SJSA1 (cell line): ENCODE measurements at regions not wholly inside any gene's neighbourhood (a gene's known extent, or its start where the extent isn't known, plus 50 kb on each side); places are given as distances from the start of the nearest gene placed in this dataset.

Source experiments
- DNase-seq, 2 experiments: peaks; one replicate each; pipeline ENCODE4 v3.0.0-alpha.2; 2015 to 2020; ENCODE audit warnings: low spot score in 2 of 2, low read depth in 1 of 2
- H3K27ac ChIP-seq: fragments of 250-450 bp; sonication (Bioruptor Pico); 2 replicates; pipeline ENCODE4 v1.5.1; 2020; ENCODE audit warnings: mild to moderate bottlenecking, moderate library complexity
- H3K27me3 ChIP-seq: fragments of 250-450 bp; sonication (Bioruptor Pico); replicated peaks from 2 replicates; pipeline ENCODE4 v1.5.1; 2020; ENCODE audit warnings: mild to moderate bottlenecking, moderate library complexity
- H3K36me3 ChIP-seq: fragments of 250-450 bp; sonication (Bioruptor Pico); 2 replicates; pipeline ENCODE4 v1.5.1; 2020; ENCODE audit warnings: mild to moderate bottlenecking
- H3K4me1 ChIP-seq: fragments of 250-450 bp; sonication (Bioruptor Pico); replicated peaks from 2 replicates; pipeline ENCODE4 v1.6.1; 2021; ENCODE audit warnings: mild to moderate bottlenecking
- H3K4me3 ChIP-seq: fragments of 250-450 bp; sonication (Bioruptor Pico); 2 replicates; pipeline ENCODE4 v1.5.1; 2020; ENCODE audit warnings: mild to moderate bottlenecking
- H3K9me3 ChIP-seq: fragments of 250-450 bp; sonication (Bioruptor Pico); replicated peaks from 2 replicates; pipeline ENCODE4 v1.5.1; 2020; ENCODE audit warnings: mild to moderate bottlenecking

DNA sequence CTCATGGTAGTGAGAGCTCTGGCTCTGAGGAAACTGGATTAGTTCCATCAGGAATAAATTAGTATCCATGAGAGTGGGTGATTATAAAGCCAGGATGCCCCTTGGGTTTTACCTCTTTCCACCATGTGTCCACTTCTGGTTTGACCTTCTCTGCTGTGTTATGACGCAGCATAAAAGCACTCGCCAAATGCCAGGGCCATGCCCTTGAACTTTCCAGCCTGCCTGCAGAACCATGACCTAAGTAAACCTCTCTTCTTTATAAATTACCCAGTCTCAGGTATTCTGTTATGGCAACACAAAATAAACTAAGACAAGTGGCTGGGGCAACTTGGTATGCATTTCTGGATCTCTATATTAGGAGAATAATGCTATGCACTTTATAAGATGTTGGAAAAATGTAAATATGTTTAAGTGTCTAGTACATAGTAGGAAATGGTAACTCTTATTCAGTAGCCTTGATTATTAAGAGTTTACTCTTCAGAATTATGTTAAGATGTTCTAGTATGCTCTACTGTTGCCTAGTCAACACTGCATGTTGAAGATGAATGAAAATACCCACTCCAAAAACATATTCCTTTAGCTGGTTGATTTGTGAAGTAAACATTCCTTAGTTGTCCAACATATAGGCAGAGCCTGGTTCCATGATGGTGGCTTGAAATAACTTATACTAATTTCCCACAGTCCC is 455.6 kb upstream of the TMPO start:
- no peak overlapping the region for H3K27ac ChIP-seq
- DNase-seq, result no peak
- no peaks in the 10 kb centered on the region for H3K9me3 ChIP-seq
- H3K27me3 ChIP-seq, result no peaks in the 10 kb centered on the region
- H3K36me3 ChIP-seq, result no peaks in the 10 kb centered on the region
- H3K4me3 ChIP-seq, result no peak overlapping the region
- H3K4me1 ChIP-seq, result no peaks in the 10 kb centered on the region

DNA sequence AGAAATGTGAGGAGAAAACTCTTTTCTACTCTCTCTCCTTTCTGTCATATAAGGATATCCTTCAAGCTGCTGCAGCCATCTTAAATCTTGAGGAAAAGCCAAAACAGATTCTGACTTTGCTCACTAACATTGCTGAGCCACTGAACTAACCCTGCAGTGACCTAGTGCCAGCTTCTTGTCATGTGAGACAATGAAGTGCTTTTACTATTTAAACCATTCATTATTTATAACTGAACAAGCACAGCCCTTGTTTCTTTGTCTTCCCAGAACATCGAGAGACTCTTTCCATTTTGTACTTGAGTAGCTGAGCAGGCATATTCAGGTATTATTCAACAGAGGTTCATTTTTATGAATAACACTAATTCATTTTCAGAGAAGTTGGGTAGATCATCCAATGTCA is 455.0 kb upstream of the TMPO start:
- Histone ChIP-seq H3K4me3 (no peak overlapping the region), H3K36me3 (no peaks in the 10 kb centered on the region), H3K4me1 (no peaks in the 10 kb centered on the region), H3K9me3 (no peaks in the 10 kb centered on the region), H3K27me3 (no peaks in the 10 kb centered on the region), H3K27ac (no peak overlapping the region)
- no peak for DNase-seq

DNA sequence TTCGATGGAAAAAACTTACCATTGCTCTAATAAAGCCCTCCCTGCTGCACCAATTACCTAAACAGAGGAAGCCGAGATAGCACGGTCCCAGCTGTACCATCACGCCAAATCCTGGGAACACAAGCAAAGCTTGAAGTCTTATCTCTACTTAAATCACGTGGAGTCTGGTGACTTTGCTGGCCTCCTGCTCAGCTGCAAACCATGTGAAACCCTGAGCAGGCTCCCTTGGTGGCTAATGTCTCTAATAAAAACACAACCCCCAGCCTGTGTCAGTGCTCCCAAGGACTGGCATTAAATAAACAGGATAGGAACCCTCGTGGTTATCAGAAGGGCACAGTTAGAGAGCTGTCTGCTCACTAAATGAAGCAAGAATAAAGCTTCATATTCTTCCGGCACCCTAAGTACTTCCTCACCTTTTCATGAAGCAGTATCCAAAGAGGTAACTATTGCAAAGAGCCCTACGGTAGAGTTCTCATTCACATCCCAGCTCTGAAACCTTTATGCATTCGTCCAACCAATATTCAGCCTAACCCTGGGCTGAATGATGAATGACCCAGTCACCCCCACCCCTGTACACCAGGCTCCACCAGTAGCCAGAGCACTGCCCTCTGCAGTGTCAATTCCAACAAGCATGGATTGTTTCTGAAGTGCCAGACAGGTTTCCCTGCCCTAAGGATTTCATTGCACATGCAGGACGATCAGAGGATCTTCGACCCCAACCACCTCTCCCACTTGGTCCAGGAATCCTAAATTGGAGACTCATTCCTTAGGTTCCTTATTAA is 452.7 kb upstream of the TMPO start:
- H3K9me3 ChIP-seq, result no peaks in the 10 kb centered on the region
- no peaks in the 10 kb centered on the region for H3K27me3 ChIP-seq
- H3K4me1 ChIP-seq, result no peaks in the 10 kb centered on the region
- H3K36me3 ChIP-seq, result no peaks in the 10 kb centered on the region
- no peak overlapping the region for H3K4me3 ChIP-seq
- DNase-seq, result no peak
- H3K27ac ChIP-seq, result no peak overlapping the region

DNA sequence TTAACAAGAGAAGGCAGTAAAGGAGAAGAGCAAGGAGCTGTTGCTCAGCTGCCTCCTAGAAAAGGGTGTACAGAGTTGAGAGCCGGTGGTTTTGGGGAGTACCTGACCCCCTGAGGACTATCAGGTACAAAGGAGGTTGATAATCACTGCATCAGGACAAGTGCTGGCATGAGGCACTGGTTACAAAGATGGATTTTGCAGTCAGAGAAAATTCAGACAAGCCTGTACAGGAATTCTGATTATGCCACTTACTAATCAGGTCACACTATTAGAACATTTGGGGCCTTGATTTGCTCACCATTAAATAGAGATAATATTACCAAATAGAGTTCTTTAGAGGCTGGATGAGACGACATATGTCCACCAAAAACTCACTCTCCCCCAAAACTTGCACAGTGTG is 450.9 kb upstream of the TMPO start:
- H3K36me3 ChIP-seq, result no peaks in the 10 kb centered on the region
- H3K9me3 ChIP-seq, result no peaks in the 10 kb centered on the region
- no peak overlapping the region for H3K4me3 ChIP-seq
- no peaks in the 10 kb centered on the region for H3K4me1 ChIP-seq
- DNase-seq, result no peak
- H3K27ac ChIP-seq, result no peak overlapping the region
- no peaks in the 10 kb centered on the region for H3K27me3 ChIP-seq

DNA sequence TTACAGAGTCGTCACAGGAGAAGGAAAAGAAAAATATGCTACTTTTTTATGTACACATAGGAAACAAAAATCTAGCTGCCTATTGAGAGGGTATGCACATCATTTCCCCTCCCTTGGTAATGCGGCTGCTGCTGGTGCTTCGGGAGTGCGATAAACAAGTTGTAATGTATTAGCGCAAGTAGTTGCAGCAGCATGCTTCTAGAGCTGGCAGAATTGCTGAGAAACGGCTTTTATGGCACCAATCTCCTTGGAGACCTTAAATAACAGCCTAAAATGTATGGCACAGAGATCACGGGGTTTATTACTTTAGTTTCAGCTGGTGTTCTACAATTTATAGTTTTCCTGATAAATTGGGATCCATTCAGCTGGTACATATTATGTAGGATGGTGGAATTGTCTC is 447.6 kb upstream of the TMPO start:
- DNase-seq, result no peak
- no peaks in the 10 kb centered on the region for H3K9me3 ChIP-seq

GRCh38 chr12:98073610-98074009 is 441.8 kb upstream of the TMPO start:
- Histone ChIP-seq H3K4me1 (no peaks in the 10 kb centered on the region), H3K27ac (no peak overlapping the region), H3K4me3 (no peak overlapping the region), H3K27me3 (no peaks in the 10 kb centered on the region; the same call in 1 of the 2 replicates), H3K9me3 (no peaks in the 10 kb centered on the region), H3K36me3 (no peaks in the 10 kb centered on the region)
- no peak for DNase-seq

More for the DNA sequence above, 447.6 kb upstream of the TMPO start:
- Histone ChIP-seq H3K27me3 (no peaks in the 10 kb centered on the region), H3K4me3 (no peak overlapping the region), H3K4me1 (no peaks in the 10 kb centered on the region), H3K36me3 (no peaks in the 10 kb centered on the region), H3K27ac (no peak overlapping the region)

DNA sequence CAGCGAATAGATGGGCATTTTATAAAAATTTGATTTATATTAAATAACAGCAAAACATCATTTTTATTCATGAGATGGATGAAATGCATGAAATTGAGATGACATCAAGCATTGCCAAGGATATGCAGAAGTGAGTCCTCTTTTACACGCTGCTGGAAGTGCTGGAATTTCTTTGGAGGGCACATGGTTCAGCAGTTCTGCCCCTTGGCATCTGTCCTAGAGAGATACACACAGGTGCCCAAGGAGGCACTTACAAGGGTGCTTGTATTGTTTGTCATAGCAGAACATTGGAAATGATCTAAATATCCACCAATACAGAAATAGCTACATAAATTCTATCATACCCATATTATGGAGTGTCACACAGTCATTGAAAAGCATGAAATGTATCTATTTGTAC is 441.1 kb upstream of the TMPO start:
- no peaks in the 10 kb centered on the region for H3K4me1 ChIP-seq
- H3K4me3 ChIP-seq, result no peak overlapping the region
- H3K27me3 ChIP-seq, result no peaks in the 10 kb centered on the region; the same call in 1 of the 2 replicates
- H3K36me3 ChIP-seq, result no peaks in the 10 kb centered on the region
- H3K9me3 ChIP-seq, result no peaks in the 10 kb centered on the region
- no peak overlapping the region for H3K27ac ChIP-seq
- no peak for DNase-seq

DNA sequence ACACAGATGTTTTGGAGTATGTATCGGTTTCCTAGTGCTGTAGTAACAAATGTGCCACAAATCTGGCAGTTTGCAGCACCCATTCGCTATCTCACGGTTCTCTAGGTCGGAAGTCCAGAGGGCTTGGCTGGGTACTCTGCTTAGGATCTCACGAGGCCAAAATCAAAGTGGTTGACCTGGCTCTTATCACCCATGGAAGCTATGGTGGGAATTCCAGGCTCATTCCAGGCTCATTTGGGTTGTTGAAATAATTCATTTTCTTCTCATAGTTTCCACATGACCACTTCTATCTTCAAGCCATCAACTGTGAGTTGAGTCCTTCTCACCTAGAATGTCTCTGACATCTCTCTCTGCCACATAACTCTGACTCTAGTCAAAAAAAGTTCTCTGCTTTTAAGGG is 431.0 kb upstream of the TMPO start:
- Histone ChIP-seq H3K9me3 (no peaks in the 10 kb centered on the region), H3K4me1 (no peaks in the 10 kb centered on the region), H3K36me3 (no peaks in the 10 kb centered on the region), H3K4me3 (no peak overlapping the region), H3K27ac (no peak overlapping the region), H3K27me3 (no peaks in the 10 kb centered on the region)
- DNase-seq, result no peak

- Histone ChIP-seq H3K9me3 (no peaks in the 10 kb centered on the region), H3K27ac (no peak overlapping the region), H3K4me3 (no peak overlapping the region), H3K36me3 (no peaks in the 10 kb centered on the region), H3K4me1 (no peaks in the 10 kb centered on the region), H3K27me3 (no peaks in the 10 kb centered on the region)
- DNase-seq, result no peak
Observed at GRCh38 chr12:98085046-98085755, 430.2 kb upstream of the TMPO start.

DNA sequence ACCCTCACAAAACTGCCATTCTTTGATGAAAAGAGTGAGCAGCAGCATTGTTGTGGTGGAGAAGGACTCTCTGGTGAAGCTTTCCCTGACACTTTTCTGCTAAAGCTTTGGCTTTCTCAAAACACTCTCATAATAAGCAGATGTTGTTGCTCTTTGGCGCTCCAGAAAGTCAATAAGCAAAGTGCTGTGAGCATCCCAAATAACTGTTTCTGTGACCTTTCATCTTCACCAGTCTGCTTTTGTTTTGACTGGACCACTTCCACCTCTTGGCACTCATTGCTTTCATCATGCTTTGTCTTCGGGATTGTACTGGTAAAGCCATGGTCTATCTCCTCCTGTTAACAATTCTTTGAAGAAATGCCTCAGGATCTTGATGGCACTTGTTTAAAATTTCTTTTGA is 424.7 kb upstream of the TMPO start:
- H3K27me3 ChIP-seq, result no peaks in the 10 kb centered on the region
- no peak for DNase-seq
- H3K4me3 ChIP-seq, result no peak overlapping the region
- H3K27ac ChIP-seq, result no peak overlapping the region
- no peaks in the 10 kb centered on the region for H3K4me1 ChIP-seq
- no peaks in the 10 kb centered on the region for H3K9me3 ChIP-seq
- H3K36me3 ChIP-seq, result no peaks in the 10 kb centered on the region

- no peaks in the 10 kb centered on the region for H3K9me3 ChIP-seq
- H3K27me3 ChIP-seq, result no peaks in the 10 kb centered on the region
- H3K4me1 ChIP-seq, result no peaks in the 10 kb centered on the region
- no peak for DNase-seq
- H3K27ac ChIP-seq, result no peak overlapping the region
- H3K4me3 ChIP-seq, result no peak overlapping the region
- H3K36me3 ChIP-seq, result no peaks in the 10 kb centered on the region
Observed at GRCh38 chr12:98096436-98096835, 419.0 kb upstream of the TMPO start.

DNA sequence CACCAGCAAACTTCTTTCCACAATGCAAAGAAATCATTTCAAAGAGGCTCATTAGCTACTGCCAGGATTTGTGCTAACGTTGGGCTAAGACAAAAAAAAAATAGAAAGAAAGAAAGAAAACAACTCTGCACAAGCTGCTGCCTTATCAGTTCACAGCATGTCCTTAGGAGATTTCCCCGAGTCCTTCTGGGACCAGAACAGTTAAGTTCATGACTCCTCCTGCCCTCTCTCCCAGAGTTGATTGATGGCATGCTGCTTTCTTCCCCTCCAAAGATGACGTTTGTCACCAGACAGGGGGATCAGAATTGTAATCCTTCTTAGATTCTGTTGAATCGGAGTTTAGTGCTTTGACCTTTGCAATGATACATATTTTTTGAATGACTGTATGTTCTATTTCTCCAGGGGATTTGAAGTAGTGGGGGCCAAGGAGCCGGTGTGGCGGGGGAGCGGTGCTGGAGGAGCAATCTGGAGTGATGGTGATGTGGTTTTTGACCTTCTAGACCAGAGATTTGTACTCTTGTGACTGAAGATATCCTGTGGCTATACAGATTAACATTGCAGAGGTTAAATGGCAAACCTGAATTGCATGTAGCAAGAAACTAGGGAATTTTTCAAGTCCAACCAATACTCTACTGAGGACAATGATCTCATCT is 409.2 kb upstream of the TMPO start:
- DNase-seq, result no peak
- Histone ChIP-seq H3K4me3 (no peak overlapping the region), H3K27ac (no peak overlapping the region), H3K9me3 (no peaks in the 10 kb centered on the region), H3K27me3 (no peaks in the 10 kb centered on the region; the same call in 1 of the 2 replicates), H3K36me3 (no peaks in the 10 kb centered on the region), H3K4me1 (no peaks in the 10 kb centered on the region)

DNA sequence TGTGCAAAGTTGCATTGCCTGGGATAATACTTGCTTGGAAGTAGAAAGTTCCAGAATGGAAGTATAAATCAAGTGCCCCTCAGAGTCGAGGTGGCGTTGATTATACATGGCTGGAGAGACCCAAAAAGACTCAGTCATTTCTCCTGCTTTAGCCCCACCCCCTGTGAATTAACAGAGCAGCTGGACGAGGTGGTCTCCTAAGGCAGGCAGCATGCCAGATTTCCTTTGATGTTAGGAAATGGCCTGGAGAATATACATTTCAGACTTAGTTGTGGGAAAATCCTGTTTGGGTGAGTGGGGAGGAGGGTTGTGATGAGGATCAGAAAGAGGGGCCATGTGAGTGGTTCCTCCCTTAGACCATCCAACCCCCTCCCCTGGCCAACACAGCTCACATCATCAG is 406.1 kb upstream of the TMPO start:
- no peaks in the 10 kb centered on the region for H3K36me3 ChIP-seq
- H3K4me1 ChIP-seq, result no peaks in the 10 kb centered on the region
- DNase-seq, result no peak
- no peaks in the 10 kb centered on the region for H3K9me3 ChIP-seq
- H3K27me3 ChIP-seq, result no peaks in the 10 kb centered on the region; the same call in 1 of the 2 replicates
- no peak overlapping the region for H3K27ac ChIP-seq
- H3K4me3 ChIP-seq, result no peak overlapping the region

GRCh38 chr12:98110536-98110935 is 404.9 kb upstream of the TMPO start:
- Histone ChIP-seq H3K27ac (no peak overlapping the region), H3K36me3 (no peaks in the 10 kb centered on the region), H3K4me3 (no peak overlapping the region), H3K27me3 (no peaks in the 10 kb centered on the region), H3K9me3 (no peaks in the 10 kb centered on the region), H3K4me1 (no peaks in the 10 kb centered on the region)
- DNase-seq, result no peak
